NCI-H187 treated with DMSO at 0.1 percent for 48 hours (cell line): ENCODE measurements at regions not wholly inside any gene's neighbourhood (a gene's known extent, or its start where the extent isn't known, plus 50 kb on each side); places are given as distances from the start of the nearest gene placed in this dataset.

Experiments
- DNase-seq: peaks from one replicate; lab custom pipeline; 2025; lab: John Stamatoyannopoulos, UW

DNA sequence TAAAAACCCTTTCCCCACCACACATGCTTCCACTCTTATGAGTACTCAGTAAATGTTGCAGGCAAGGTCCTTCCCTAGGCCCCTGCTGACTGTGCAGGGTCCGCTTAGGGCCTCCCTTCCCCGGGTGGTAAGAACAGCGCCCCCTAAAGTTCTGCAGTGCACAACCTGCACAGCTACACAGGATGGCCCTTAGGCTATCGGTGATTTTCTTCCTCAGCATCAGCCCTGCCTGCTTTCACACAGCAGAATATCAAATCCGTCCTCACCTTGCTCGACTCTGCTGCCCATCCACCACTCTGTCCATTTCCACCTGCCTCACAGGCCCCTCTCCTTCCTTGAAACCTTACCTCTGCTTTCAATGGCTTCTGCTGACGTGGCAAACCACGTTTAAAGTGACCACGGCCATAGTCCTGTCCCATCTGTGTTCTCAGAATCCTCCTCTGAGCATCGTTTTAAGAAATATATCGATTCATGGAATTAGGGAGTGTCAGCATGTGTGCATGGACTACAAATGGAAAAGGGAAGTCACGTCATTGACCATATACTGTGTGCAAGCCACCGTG, 51.4 kb upstream of the TMEM132E start:
- no peak for DNase-seq

GRCh38 chr17:34527136-34527907, 52.1 kb upstream of the TMEM132E start:
- DNase-seq = no peak

GRCh38 chr17:34525651-34526050, 53.7 kb upstream of the TMEM132E start:
- DNase-seq = no peak

DNA sequence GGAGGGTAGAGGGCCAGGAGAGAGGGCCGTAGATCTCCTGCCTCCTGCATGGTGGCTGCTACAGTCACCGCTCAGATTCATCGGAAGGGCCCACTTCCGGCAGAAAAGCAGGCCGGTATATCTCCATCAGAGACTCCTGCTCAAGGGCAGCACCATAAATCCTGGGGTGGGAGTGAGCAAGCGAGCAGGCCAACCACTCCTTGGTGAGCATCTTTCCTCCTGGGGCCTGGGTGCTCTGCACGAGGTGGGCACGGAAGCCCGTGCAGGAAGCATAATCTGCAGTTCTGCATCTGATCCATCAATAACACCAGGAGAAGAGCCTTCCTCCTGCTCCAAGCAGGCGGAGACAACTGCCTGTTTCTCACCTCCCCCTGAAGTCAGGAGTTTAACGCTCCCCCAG, 57.4 kb upstream of the TMEM132E start:
- DNase-seq = no peak

- DNase-seq = no peak
These were observed 60.1 kb upstream of the TMEM132E start for GRCh38 chr17:34519282-34519681.

GRCh38 chr17:34517406-34517805, 62.0 kb upstream of the TMEM132E start:
- no peak for DNase-seq

- no peak for DNase-seq
These were observed 67.5 kb upstream of the TMEM132E start for GRCh38 chr17:34511931-34512330.

DNA sequence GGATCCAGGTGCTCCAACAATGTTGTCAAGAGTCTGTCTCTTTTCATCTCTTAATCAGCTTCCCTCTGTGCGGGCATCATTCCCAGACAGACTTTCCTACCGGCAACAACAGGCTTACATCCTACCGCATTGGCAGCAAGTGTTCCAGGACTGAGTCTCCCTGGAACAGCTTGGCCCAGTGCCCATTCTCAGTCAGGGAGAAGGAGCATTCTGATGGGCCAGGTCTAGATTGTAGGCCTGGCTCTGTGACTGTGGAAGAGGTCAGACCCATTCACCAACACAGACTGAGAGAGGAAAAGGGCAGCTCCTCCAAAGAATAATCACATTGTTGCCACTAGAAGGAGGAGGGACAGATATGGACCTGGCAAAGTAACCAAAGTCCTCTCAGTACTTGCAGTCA, 68.1 kb upstream of the TMEM132E start:
- no peak for DNase-seq

- no peak for DNase-seq
These were observed 74.4 kb upstream of the TMEM132E start for GRCh38 chr17:34504814-34505484.

DNA sequence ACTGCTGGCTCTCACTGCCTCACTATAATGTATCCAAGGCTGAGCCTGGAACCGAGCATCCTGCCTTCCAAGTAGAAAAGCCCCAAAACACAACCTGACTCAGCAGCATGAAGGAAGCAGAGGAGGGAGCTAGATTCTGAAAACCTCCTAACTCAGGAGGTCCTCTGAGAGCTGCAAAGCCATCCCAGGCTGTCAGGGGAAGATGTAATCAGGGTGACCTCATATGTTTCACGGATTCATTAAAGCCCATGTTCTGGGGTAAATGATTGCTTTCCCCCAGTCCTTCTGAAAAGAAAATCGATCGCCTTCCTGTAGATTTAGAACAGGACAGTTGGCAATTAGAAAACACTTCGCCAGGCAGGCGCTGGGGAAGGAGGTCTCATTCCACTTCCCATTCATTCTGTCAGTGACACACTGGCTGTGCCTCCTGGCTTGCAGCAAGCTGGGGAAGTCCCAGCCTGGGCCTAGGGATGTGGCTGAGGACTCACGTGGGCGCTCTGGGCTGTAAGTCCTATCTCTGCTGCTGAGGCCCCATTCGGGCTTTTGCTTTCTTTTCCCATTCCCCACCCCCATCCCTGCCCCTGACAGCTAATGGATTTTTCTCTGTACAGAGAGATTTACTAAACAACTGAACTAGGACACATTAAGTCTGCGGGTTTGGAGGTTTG, 75.7 kb upstream of the TMEM132E start:
- no peak for DNase-seq

- DNase-seq = no peak
These were observed 77.0 kb upstream of the TMEM132E start for GRCh38 chr17:34502426-34502825.

DNA sequence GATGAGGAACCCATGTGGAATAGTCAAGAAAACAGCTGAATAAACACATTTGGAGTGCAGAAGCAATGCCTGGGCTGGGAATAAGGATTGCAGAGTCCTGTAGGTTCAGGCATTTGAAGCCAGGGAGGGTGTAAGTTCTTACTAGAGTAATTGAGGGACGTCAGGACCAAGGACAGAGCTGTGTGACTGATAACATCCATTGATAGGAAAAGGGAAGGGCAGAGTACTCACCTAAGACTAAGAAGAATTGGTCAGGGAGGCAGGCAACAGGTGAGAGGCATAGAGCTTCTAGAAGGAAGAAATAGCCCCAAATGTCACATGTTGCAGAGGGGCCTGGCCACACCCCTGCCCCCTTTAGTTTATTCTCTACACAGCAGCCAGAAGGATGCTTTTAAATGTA, 79.8 kb upstream of the TMEM132E start:
- DNase-seq = no peak

DNA sequence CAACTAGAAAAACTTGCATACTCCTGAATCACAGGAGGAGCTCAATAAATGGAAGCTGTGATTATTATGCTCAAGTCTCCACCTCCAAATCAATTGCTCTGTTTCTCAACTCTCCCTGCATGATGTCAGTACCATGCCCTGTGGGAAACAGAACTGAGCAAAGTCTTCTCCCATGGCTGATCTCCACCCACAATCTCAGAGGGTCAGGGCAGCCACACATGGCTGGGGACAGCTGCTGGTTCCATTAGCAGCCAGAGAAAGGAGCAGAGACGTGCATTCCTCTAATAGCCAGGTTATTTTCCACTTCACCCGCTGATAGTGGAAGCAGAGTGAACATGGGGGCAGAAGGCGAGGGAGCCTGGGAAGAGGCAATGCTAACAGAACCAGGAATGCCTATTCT, 85.5 kb upstream of the TMEM132E start:
- no peak for DNase-seq

- DNase-seq = no peak
These were observed 91.8 kb upstream of the TMEM132E start for GRCh38 chr17:34487626-34488025.

DNA sequence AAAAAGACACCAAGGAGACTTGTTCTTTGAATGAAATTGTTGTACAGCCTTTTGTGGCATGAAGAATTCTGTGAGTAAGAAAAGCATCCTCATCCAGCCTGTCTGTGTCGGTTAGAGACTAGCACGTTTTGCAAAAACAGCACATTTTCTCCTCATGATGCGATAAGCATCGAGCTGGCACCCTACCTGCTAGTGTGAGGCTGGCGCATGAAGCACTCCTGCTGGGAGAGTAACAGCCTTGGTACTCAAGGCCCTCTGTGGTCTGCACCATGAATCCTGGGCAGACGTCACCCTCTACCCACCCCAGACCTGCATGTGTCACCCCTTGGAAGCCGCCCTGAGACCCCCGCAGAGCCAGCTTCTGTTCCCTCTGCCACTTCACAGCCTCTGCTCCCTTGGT, 92.6 kb upstream of the TMEM132E start:
- DNase-seq = no peak

GRCh38 chr17:34485999-34486398, 93.4 kb upstream of the TMEM132E start:
- no peak for DNase-seq

GRCh38 chr17:34484193-34484733, 95.1 kb upstream of the TMEM132E start:
- DNase-seq = no peak

DNA sequence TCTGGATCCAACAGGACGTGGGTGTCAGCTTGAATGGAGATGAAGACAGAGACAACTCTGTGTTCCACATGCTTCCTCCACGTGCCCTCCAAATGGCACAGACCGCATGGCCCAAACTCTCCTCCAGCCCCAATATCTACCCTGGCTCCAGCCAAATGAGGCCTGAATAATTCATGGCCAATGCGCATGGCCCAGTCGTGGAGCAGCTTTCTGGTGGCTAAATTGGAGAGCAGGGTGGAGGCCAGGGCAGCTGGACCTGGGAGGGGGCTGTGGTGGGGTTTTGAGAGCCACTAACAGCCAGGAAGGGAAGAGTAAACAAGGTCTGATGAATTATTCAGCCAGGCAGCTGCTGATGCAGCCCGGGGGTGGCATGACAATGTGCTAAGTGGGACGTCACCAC, 96.7 kb upstream of the TMEM132E start:
- DNase-seq = no peak

DNA sequence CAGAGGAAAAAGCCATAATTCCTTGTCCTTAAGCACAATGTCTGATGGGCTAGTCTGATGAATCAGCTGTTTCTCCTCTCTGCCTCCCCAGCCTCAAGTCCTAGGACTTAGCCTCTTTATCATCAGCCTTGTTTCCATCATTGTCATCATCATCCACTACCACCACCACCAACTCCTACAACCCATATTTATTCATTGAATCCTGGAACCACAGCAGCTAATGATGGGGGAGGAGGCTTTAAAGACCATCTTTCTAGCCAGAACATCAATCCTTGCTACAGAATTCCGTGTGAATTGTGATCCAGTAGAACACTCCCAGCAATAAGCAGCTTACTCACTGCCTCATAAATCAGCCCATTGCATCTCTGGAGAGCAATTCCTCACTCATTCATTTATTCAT, 97.6 kb upstream of the TMEM132E start:
- DNase-seq = no peak

DNA sequence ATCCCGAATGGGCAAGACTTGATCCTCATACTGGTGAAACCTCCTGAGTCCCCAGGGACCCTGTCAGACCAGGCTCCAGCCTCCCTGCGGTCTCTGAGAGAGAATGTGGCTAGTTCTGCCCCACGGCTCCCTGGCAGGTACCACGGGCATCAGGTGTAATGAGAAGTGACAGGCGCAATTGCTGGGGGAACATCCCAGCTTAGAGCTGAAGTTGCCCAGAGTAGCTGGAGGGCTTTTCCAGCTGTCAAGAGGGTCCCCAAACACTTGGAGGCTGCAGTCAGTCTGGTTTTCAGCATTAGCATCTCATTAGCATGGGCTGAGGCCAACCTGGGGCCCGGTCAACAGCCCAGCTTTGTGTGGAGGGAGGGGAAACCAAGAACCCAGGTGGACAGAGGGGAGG, 100.0 kb upstream of the TMEM132E start:
- no peak for DNase-seq

- no peak for DNase-seq
These were observed 101.1 kb upstream of the TMEM132E start for GRCh38 chr17:34478244-34478643.

DNA sequence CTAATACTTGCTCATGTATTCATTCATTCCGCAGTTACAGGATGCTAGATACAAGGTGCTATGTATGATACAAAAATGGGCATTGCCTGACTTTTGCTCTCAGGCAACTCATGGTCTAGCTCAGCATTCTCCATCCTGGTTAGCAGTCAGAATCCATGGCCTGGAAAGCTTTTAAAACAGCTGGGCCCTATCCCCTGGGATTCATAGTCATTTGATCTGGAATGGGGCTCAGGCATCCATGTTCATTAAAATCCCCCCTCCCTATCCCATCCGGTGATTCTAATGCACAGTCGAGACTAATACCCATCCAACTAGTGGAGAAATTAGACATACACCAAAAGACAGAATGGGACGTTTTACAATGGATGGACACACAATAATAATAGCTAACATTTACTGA, 104.1 kb upstream of the TMEM132E start:
- no peak for DNase-seq

DNA sequence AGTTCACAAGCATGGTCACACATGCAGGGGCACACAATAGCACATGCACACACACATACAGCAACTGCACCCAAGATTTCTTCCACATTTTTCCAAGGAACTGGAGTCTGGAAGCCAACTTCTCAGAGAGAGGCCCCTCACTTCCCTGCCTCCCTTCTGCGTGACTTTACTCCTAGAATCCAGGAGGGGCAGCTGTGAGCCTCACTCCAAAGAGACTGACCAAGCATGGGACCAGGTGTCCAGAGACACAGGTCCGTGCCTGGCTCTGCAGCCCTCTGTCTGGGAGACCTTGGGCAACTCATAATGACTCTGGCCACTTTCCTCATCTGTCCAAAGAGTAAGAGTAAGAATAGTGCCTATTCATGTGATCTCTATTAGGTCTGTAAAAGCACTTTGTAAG, 104.7 kb upstream of the TMEM132E start:
- DNase-seq = no peak
